Activated B cell treated with CpG ODN at 0.5 μM for 24 hours (primary cell): ENCODE measurements at regions not wholly inside any gene's neighbourhood (a gene's known extent, or its start where the extent isn't known, plus 50 kb on each side); places are given as distances from the start of the nearest gene placed in this dataset.

Experiments
- ATAC-seq: fragments of 200-7000 bp; cut with Tn5 transposase; one replicate; pipeline ENCODE4 v1.10.0; 2021; ENCODE audit warnings: low read depth, mild to moderate bottlenecking, moderate library complexity
- CTCF ChIA-PET: fragments of 350-600 bp; sonication (Branson Sonifier 250); formaldehyde crosslinking; loops from one replicate; lab custom pipeline; 2021; ENCODE audit warnings: antibody characterized with exemption; lab: Charles Lee
- POLR2A ChIA-PET: fragments of 350-600 bp; sonication (Branson Sonifier 250); formaldehyde crosslinking; loops from one replicate; lab custom pipeline; 2021; ENCODE audit warnings: antibody characterized with exemption; lab: Charles Lee
- DNase-seq: peaks from one replicate; pipeline ENCODE4 v3.0.0; 2022
- H3K27ac Mint-ChIP-seq: one replicate; pipeline ENCODE4 v1.8.0; 2020; ENCODE audit warnings: mixed read lengths
- H3K27me3 Mint-ChIP-seq: one replicate; pipeline ENCODE4 v1.8.0; 2021; ENCODE audit warnings: mixed read lengths
- H3K36me3 Mint-ChIP-seq: one replicate; pipeline ENCODE4 v1.8.0; 2021; ENCODE audit warnings: low read depth, mixed read lengths
- H3K4me1 Mint-ChIP-seq: one replicate; pipeline ENCODE4 v1.8.0; 2021; ENCODE audit warnings: mixed read lengths
- H3K4me3 Mint-ChIP-seq: one replicate; pipeline ENCODE4 v1.8.0; 2020; ENCODE audit warnings: mild to moderate bottlenecking, mixed read lengths
- H3K9me3 Mint-ChIP-seq: one replicate; pipeline ENCODE4 v1.8.0; 2020; ENCODE audit warnings: mixed read lengths
- CTCF ChIP-seq: fragments of 200-600 bp; IDR thresholded peaks from one replicate; pipeline ENCODE4 v1.8.0; 2022; ENCODE audit warnings: antibody characterized with exemption, mild to moderate bottlenecking
- intact Hi-C: fragments of 100-400 bp; cut with micrococcal nuclease; formaldehyde crosslinking; loops from one replicate; pipeline ENCODE4 v1.15.1; 2024

DNA sequence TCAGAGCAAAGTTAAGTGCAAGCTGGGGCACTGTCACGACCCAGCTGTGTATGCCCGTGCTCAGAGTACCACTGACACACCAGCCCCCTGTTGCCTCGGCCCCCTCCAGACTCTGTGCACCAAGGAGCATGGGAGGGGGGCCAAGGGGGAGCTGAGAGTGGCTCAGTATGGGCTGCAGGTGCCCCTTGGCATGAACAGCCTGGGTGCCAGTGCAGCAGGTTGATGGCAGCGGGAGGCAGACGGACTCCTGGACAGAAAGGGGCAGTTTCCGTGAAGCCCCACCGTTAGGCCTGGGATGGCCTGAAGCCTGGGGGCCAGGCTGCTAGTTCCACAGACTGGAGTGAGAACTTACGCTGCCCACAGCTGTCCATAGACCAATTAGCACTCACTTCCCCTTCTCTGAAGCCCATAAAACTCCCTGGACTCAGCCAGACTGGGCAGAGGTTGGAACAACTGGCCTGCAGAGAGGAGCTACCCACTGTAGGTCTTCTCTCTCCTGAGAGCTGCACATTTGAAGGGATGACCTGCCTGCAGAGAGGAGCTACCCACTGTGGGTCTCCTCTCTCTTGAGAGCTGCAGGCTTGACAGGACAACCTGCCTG lies 182.8 kb downstream of the DEPDC1B start:
- DNase-seq: no peak
- no peak for ATAC-seq
- no peak for TF ChIP-seq CTCF
- intact Hi-C loops: no loop called here
- CTCF ChIA-PET: no interaction called here
- H3K9me3 Mint-ChIP-seq: no peaks in the 10 kb centered on the region
- no peak overlapping the region for H3K4me3 Mint-ChIP-seq
- peaks cover 59% of the 10 kb centered on the region for H3K4me1 Mint-ChIP-seq
- no peaks in the 10 kb centered on the region for H3K36me3 Mint-ChIP-seq
- POLR2A ChIA-PET: no interaction called here
- no peaks in the 10 kb centered on the region for H3K27me3 Mint-ChIP-seq
- H3K27ac Mint-ChIP-seq: no peak overlapping the region

- Mint-ChIP-seq H3K36me3 (no peaks in the 10 kb centered on the region), H3K27me3 (no peaks in the 10 kb centered on the region), H3K27ac (no peak overlapping the region), H3K4me1 (peaks cover 59% of the 10 kb centered on the region), H3K4me3 (no peak overlapping the region), H3K9me3 (no peaks in the 10 kb centered on the region)
- intact Hi-C loops: no loop called here
- TF ChIP-seq CTCF: no peak
- ChIA-PET POLR2A (no interaction called here), CTCF (no interaction called here)
- no peak for ATAC-seq
- no peak for DNase-seq
These were observed 183.3 kb downstream of the DEPDC1B start for GRCh38 chr5:60516688-60517087.

DNA sequence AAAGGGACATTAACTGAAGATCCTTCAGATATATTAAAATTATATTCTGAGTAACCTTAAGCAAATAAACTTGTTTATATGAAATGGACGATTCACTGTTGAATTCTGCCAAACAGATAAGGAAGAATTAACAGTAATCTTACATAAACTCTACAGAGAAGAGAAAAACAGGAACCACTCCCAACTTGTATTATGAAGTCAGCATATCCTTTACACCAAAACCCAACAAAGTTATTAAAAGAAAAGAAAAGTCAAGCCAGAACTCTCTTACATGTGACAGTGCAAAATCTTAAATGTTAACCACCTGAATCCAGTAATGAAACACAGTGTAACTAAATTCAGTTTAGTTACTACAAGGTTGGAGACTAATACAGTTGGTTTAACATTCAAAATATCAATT lies 185.8 kb downstream of the DEPDC1B start:
- TF ChIP-seq CTCF: no peak
- H3K9me3 Mint-ChIP-seq: no peaks in the 10 kb centered on the region
- H3K36me3 Mint-ChIP-seq: no peaks in the 10 kb centered on the region
- DNase-seq (no peak), ATAC-seq (no peak)
- no peak overlapping the region for H3K27ac Mint-ChIP-seq
- H3K4me1 Mint-ChIP-seq: peaks cover 53% of the 10 kb centered on the region
- ChIA-PET POLR2A (no interaction called here), CTCF (no interaction called here)
- intact Hi-C loops: no loop called here
- H3K27me3 Mint-ChIP-seq: no peaks in the 10 kb centered on the region
- H3K4me3 Mint-ChIP-seq: no peak overlapping the region

DNA sequence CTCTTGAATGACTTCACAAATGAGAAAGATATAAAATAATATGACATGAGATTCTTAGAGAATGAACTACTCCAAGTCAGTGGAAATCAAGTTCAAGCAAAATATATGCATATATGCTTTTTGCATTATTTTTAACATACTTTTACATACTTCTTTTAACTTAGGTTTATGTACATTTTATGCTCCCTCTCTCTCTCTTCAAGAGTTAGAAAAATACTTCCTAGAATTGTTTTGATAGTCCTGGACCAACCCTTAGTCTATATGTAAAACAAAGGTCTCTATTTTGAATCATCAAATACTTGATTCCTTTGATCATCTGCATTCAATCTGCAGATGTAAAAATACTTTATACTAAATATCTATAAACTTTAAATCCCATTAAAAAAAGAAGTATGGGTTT lies 187.8 kb downstream of the DEPDC1B start:
- intact Hi-C loops: no loop called here
- Mint-ChIP-seq H3K27me3 (no peaks in the 10 kb centered on the region), H3K36me3 (no peaks in the 10 kb centered on the region), H3K27ac (no peak overlapping the region), H3K4me1 (peaks cover 38% of the 10 kb centered on the region), H3K9me3 (no peaks in the 10 kb centered on the region), H3K4me3 (no peak overlapping the region)
- TF ChIP-seq CTCF: no peak
- ATAC-seq (no peak), DNase-seq (no peak)
- CTCF ChIA-PET: no interaction called here
- POLR2A ChIA-PET: no interaction called here

- ChIA-PET CTCF (no interaction called here), POLR2A (interaction anchor here (1.1 kb wide), 1 partner anchor 11 kb away, joined by 4 read pairs; no protein-coding TSS in a partner anchor)
- no peaks in the 10 kb centered on the region for H3K36me3 Mint-ChIP-seq
- H3K27me3 Mint-ChIP-seq: no peaks in the 10 kb centered on the region
- intact Hi-C loops: no loop called here
- peaks cover 39% of the 10 kb centered on the region for H3K4me1 Mint-ChIP-seq
- ATAC-seq: no peak
- no peak overlapping the region for H3K27ac Mint-ChIP-seq
- TF ChIP-seq CTCF: no peak
- H3K4me3 Mint-ChIP-seq: no peak overlapping the region
- no peak for DNase-seq
- H3K9me3 Mint-ChIP-seq: no peaks in the 10 kb centered on the region
These were observed 189.3 kb downstream of the DEPDC1B start for GRCh38 chr5:60510663-60511062.
